ENCODE measurements at regions not wholly inside any gene's neighbourhood (a gene's known extent, or its start where the extent isn't known, plus 50 kb on each side); places are given as distances from the start of the nearest gene placed in this dataset.

DNA sequence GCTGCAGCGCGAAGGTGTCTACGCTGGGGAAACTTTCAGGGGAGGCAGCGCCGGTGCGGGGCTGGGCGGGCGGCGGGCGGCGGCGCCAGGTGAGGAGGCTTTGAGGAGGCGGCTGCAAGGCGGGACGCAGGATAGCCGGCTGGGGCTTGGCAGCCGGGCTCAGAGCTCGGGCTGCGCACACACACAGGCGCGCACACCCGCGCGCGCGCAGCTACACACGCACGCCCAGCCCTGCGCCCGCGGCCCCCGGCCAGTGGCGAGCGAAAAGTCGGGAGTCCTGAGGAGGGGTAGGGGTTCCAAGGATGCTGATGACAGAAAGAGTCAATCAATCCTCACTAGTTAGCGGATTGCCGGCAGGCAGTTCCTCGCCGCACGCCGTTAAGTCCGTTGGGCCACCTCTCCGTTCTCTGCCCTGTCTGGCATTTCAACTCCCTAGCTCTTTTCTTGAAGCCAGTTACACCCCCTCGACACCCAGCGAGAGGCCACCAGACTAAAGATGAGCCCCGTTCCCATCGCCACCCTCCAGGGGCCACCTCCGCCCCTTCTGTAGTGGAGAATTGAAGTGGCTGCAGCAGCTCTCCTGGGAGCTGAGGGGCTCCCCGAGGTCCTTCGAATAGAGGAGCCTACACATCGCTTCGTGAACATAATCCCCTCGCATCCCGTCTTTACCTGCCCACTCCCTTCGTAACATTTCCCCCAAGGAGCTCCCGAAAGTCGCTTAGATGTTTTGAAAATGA lies 1640.3 kb upstream of the C9orf72 start, which contains the start of gene LINGO2 (continued):
- TF ChIP-seq, protein P1, sequence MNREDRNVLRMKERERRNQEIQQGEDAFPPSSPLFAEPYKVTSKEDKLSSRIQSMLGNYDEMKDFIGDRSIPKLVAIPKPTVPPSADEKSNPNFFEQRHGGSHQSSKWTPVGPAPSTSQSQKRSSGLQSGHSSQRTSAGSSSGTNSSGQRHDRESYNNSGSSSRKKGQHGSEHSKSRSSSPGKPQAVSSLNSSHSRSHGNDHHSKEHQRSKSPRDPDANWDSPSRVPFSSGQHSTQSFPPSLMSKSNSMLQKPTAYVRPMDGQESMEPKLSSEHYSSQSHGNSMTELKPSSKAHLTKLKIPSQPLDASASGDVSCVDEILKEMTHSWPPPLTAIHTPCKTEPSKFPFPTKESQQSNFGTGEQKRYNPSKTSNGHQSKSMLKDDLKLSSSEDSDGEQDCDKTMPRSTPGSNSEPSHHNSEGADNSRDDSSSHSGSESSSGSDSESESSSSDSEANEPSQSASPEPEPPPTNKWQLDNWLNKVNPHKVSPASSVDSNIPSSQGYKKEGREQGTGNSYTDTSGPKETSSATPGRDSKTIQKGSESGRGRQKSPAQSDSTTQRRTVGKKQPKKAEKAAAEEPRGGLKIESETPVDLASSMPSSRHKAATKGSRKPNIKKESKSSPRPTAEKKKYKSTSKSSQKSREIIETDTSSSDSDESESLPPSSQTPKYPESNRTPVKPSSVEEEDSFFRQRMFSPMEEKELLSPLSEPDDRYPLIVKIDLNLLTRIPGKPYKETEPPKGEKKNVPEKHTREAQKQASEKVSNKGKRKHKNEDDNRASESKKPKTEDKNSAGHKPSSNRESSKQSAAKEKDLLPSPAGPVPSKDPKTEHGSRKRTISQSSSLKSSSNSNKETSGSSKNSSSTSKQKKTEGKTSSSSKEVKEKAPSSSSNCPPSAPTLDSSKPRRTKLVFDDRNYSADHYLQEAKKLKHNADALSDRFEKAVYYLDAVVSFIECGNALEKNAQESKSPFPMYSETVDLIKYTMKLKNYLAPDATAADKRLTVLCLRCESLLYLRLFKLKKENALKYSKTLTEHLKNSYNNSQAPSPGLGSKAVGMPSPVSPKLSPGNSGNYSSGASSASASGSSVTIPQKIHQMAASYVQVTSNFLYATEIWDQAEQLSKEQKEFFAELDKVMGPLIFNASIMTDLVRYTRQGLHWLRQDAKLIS (CRISPR knock-in tag; IDR thresholded peaks at IDR 0.05): no peak
- TF ChIP-seq ETV1 (tag; conservative IDR thresholded peaks at IDR 0.05; ENCODE audit: low read depth) (no peak), SMARCA4 (IDR thresholded peaks at IDR 0.05) (no peak)

DNA sequence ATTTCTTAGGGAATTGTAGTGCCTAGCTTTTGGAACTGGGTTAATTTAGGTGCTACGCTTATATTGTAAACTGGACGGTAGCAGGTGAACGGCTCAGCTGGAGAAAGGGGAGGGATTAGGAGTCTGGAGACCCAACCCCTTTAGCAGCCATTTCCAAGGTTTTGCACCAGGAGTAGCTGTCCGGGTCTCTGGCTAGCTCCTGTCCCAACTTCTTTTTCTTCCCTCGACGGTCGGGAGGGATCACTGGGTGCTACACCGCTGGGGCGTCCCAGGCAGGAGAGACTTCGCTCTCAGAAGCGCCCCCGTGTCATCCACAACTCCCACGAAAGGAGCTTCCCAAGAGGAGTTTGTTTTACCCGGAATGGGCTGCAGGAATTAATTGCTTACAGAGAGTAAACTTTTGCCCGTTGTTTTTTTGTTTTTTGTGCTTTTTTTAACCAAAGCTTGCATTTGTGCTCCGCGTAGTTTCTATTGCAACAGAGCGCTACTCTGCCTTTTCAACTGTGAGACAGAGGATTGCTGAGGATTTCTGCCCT lies 1640.9 kb upstream of the C9orf72 start:
- FAIRE-seq: no peak
- in situ Hi-C loops (cut with MboI) (no loop called here), intact Hi-C loops (cut with micrococcal nuclease) (no loop called here)
- Histone ChIP-seq H3K9me3 (replicated peaks; ENCODE audit: control insufficient read depth, insufficient read depth, low read depth, low read length) (no peaks in the 10 kb centered on the region), H3K4me2 (ENCODE audit: insufficient read depth, low read length) (no peak overlapping the region), H3K4me1 (replicated peaks in 1 of 2; ENCODE audit: control insufficient read depth in 2 of 2, insufficient read depth in 2 of 2, low read length in 2 of 2) (no peaks in the 10 kb centered on the region), H3K27ac (ENCODE audit: extremely low read depth, low read depth, low read length) (no peak overlapping the region), H3K36me3 (ENCODE audit: control insufficient read depth, insufficient read depth, low read length) (no peaks in the 10 kb centered on the region), H2AFZ (ENCODE audit: low read depth, low read length) (no peak overlapping the region), H3K9me1 (ENCODE audit: control insufficient read depth, insufficient read depth, low read length) (no peaks in the 10 kb centered on the region), H3K9ac (ENCODE audit: insufficient read depth in 1 of 2, low read depth in 2 of 2, low read length in 2 of 2) (no peak overlapping the region), H3K79me2 (ENCODE audit: control insufficient read depth, insufficient read depth, low read length) (no peaks in the 10 kb centered on the region), H3K27me3 (ENCODE audit: control insufficient read depth in 2 of 2, insufficient read depth in 2 of 2, low read length in 2 of 2) (no peaks in the 10 kb centered on the region), H4K20me1 (replicated peaks; ENCODE audit: control insufficient read depth, insufficient read depth, low read length) (no peaks in the 10 kb centered on the region), H3K4me3 (no peak overlapping the region)
- no peak for DNase-seq (ENCODE audit: extremely low read depth in 1 of 4, low spot score in 3 of 4)
- BruUV-seq (replicated peaks): no TSS peak
- ChIA-PET CTCF (ENCODE audit: low intra/inter-chr PET ratio) (no interaction called here), POLR2A (no interaction called here)
- no peak for ATAC-seq
- WGBS (ENCODE audit: insufficient coverage, low coverage, missing lambda C conversion rate): no CpG with 5 or more reads among the region's 18 CpGs
- no peak for TF ChIP-seq KAT8 (IDR thresholded peaks at IDR 0.05; ENCODE audit: low read depth)
- TF ChIP-seq ZNF436 (CRISPR knock-in tag; IDR thresholded peaks at IDR 0.05): no peak
- no peak for TF ChIP-seq EWSR1 (IDR thresholded peaks at IDR 0.05; ENCODE audit: borderline replicate concordance, low read depth, partially characterized antibody)
- no peak for TF ChIP-seq TBP (optimal IDR thresholded peaks at IDR 0.05; ENCODE audit: low read depth, low read length)
- TF ChIP-seq, protein P2, sequence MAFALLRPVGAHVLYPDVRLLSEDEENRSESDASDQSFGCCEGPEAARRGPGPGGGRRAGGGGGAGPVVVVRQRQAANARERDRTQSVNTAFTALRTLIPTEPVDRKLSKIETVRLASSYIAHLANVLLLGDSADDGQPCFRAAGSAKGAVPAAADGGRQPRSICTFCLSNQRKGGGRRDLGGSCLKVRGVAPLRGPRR (CRISPR knock-in tag; IDR thresholded peaks at IDR 0.05): no peak
- TF ChIP-seq, protein P3, sequence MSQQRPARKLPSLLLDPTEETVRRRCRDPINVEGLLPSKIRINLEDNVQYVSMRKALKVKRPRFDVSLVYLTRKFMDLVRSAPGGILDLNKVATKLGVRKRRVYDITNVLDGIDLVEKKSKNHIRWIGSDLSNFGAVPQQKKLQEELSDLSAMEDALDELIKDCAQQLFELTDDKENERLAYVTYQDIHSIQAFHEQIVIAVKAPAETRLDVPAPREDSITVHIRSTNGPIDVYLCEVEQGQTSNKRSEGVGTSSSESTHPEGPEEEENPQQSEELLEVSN (IDR thresholded peaks at IDR 0.05; ENCODE audit: borderline replicate concordance in 1 of 2, extremely low read depth in 1 of 2, insufficient read depth in 1 of 2, insufficient read length in 1 of 2, low read depth in 1 of 2, low read length in 1 of 2, poor library complexity in 1 of 2, severe bottlenecking in 1 of 2): no peak
- TF ChIP-seq TGIF2 (CRISPR knock-in tag; IDR thresholded peaks at IDR 0.05): no peak
- TF ChIP-seq, protein P4, sequence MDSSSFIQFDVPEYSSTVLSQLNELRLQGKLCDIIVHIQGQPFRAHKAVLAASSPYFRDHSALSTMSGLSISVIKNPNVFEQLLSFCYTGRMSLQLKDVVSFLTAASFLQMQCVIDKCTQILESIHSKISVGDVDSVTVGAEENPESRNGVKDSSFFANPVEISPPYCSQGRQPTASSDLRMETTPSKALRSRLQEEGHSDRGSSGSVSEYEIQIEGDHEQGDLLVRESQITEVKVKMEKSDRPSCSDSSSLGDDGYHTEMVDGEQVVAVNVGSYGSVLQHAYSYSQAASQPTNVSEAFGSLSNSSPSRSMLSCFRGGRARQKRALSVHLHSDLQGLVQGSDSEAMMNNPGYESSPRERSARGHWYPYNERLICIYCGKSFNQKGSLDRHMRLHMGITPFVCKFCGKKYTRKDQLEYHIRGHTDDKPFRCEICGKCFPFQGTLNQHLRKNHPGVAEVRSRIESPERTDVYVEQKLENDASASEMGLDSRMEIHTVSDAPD (CRISPR knock-in tag; IDR thresholded peaks at IDR 0.05): no peak
- no peak for TF ChIP-seq POLR2H (tag; IDR thresholded peaks at IDR 0.05; ENCODE audit: low read depth)
- TF ChIP-seq RFX5 (IDR thresholded peaks at IDR 0.05; ENCODE audit: low read depth, low read length): no peak

Measured in K562 (cell line).